ENCODE measurements at regions not wholly inside any gene's neighbourhood (a gene's known extent, or its start where the extent isn't known, plus 50 kb on each side); places are given as distances from the start of the nearest gene placed in this dataset.

- no peak for FAIRE-seq
- DNase-seq: no peak
- Histone ChIP-seq H3K36me3 (ENCODE audit: control insufficient read depth in 2 of 3, insufficient read depth in 3 of 3, low read length in 3 of 3) (no peaks in the 10 kb centered on the region), H3K4me3 (ENCODE audit: low read length in 3 of 3) (no peak overlapping the region), H3K9me3 (ENCODE audit: control insufficient read depth in 2 of 3, insufficient read depth in 1 of 3, low read length in 3 of 3) (no peaks in the 10 kb centered on the region), H3K4me1 (ENCODE audit: control insufficient read depth in 2 of 3, insufficient read depth in 2 of 3, low read depth in 1 of 3, low read length in 3 of 3) (no peaks in the 10 kb centered on the region), H3K9ac (ENCODE audit: low read length in 3 of 3) (no peak overlapping the region), H3K27me3 (ENCODE audit: control insufficient read depth, insufficient read depth, low read length) (no peaks in the 10 kb centered on the region), H3K27ac (ENCODE audit: low read depth in 2 of 2, low read length in 2 of 2) (no peak overlapping the region)
- intact Hi-C loops (cut with DNase I): no loop called here
- TF ChIP-seq CTCF (IDR thresholded peaks at IDR 0.05; ENCODE audit: borderline replicate concordance, extremely low read depth, insufficient read depth): no peak
These were observed 107.7 kb upstream of the CDC42EP3 start for GRCh38 chr2:37779139-37779538.

- H3K9me3 ChIP-seq (ENCODE audit: control insufficient read depth in 2 of 3, insufficient read depth in 1 of 3, low read length in 3 of 3): no peaks in the 10 kb centered on the region
- intact Hi-C loops (cut with DNase I): no loop called here
- no peak overlapping the region for H3K9ac ChIP-seq (ENCODE audit: low read length in 3 of 3)
These were observed 108.4 kb upstream of the CDC42EP3 start for GRCh38 chr2:37779611-37780386.

GRCh38 chr2:37780387-37780676 lies 108.9 kb upstream of the CDC42EP3 start:
- TF ChIP-seq CTCF (IDR thresholded peaks at IDR 0.05; ENCODE audit: borderline replicate concordance, extremely low read depth, insufficient read depth): no peak
- Histone ChIP-seq H3K36me3 (ENCODE audit: control insufficient read depth in 2 of 3, insufficient read depth in 3 of 3, low read length in 3 of 3) (no peaks in the 10 kb centered on the region), H3K9me3 (ENCODE audit: control insufficient read depth in 2 of 3, insufficient read depth in 1 of 3, low read length in 3 of 3) (no peaks in the 10 kb centered on the region), H3K27ac (ENCODE audit: low read depth in 2 of 2, low read length in 2 of 2) (no peak overlapping the region), H3K9ac (ENCODE audit: low read length in 3 of 3) (no peak overlapping the region), H3K4me1 (ENCODE audit: control insufficient read depth in 2 of 3, insufficient read depth in 2 of 3, low read depth in 1 of 3, low read length in 3 of 3) (no peaks in the 10 kb centered on the region), H3K4me3 (ENCODE audit: low read length in 3 of 3) (no peak overlapping the region), H3K27me3 (ENCODE audit: control insufficient read depth, insufficient read depth, low read length) (no peaks in the 10 kb centered on the region)
- intact Hi-C loops (cut with DNase I): no loop called here
- no peak for FAIRE-seq
- DNase-seq: no peak

More at GRCh38 chr2:37779611-37780386, 108.4 kb upstream of the CDC42EP3 start:
- Histone ChIP-seq H3K27me3 (ENCODE audit: control insufficient read depth, insufficient read depth, low read length) (no peaks in the 10 kb centered on the region), H3K36me3 (ENCODE audit: control insufficient read depth in 2 of 3, insufficient read depth in 3 of 3, low read length in 3 of 3) (no peaks in the 10 kb centered on the region), H3K4me1 (ENCODE audit: control insufficient read depth in 2 of 3, insufficient read depth in 2 of 3, low read depth in 1 of 3, low read length in 3 of 3) (no peaks in the 10 kb centered on the region), H3K27ac (ENCODE audit: low read depth in 2 of 2, low read length in 2 of 2) (no peak overlapping the region), H3K4me3 (ENCODE audit: low read length in 3 of 3) (no peak overlapping the region)
- DNase-seq: no peak
- FAIRE-seq: no peak
- TF ChIP-seq CTCF (IDR thresholded peaks at IDR 0.05; ENCODE audit: borderline replicate concordance, extremely low read depth, insufficient read depth): no peak

GRCh38 chr2:37781028-37781427 lies 109.6 kb upstream of the CDC42EP3 start:
- Histone ChIP-seq H3K9ac (ENCODE audit: low read length in 3 of 3) (no peak overlapping the region), H3K36me3 (ENCODE audit: control insufficient read depth in 2 of 3, insufficient read depth in 3 of 3, low read length in 3 of 3) (no peaks in the 10 kb centered on the region), H3K27me3 (ENCODE audit: control insufficient read depth, insufficient read depth, low read length) (no peaks in the 10 kb centered on the region), H3K4me1 (ENCODE audit: control insufficient read depth in 2 of 3, insufficient read depth in 2 of 3, low read depth in 1 of 3, low read length in 3 of 3) (no peaks in the 10 kb centered on the region), H3K27ac (ENCODE audit: low read depth in 2 of 2, low read length in 2 of 2) (no peak overlapping the region), H3K4me3 (ENCODE audit: low read length in 3 of 3) (no peak overlapping the region), H3K9me3 (ENCODE audit: control insufficient read depth in 2 of 3, insufficient read depth in 1 of 3, low read length in 3 of 3) (no peaks in the 10 kb centered on the region)
- TF ChIP-seq CTCF (IDR thresholded peaks at IDR 0.05; ENCODE audit: borderline replicate concordance, extremely low read depth, insufficient read depth): no peak
- DNase-seq: no peak
- intact Hi-C loops (cut with DNase I): no loop called here
- FAIRE-seq: no peak

Measured in kidney (tissue), 13 donors.